DMS53 treated with DMSO at 0.1 percent for 48 hours (cell line): ENCODE measurements at regions not wholly inside any gene's neighbourhood (a gene's known extent, or its start where the extent isn't known, plus 50 kb on each side); places are given as distances from the start of the nearest gene placed in this dataset.
"Not testable (repeated sequence)": the region's sequence is repeated elsewhere in the genome, so short reads cannot be mapped to it uniquely, and the experiment has no call there.

Experiments
- DNase-seq: peaks from one replicate; lab custom pipeline; 2025; ENCODE audit not compliant: unreplicated experiment; lab: John Stamatoyannopoulos, UW

DNA sequence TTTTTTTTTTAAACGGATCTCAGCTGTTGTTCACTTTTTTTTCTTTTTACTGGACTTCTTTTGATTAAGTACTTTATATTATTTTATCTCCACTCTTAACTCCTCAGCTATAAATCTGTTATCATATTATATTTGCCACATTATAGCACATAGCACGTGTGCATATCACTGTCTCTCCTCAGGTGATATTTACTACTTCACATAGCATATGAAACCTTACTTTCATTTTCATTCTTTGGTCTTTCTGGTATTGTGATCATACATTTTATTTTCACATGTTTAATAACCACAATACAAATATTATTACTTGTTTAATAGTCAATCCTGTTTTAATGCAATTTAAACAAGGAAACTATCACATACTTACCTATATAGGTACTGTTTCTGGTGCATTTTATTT, 993.1 kb upstream of the TMEFF2 start:
- DNase-seq, result peak; percentile 8

DNA sequence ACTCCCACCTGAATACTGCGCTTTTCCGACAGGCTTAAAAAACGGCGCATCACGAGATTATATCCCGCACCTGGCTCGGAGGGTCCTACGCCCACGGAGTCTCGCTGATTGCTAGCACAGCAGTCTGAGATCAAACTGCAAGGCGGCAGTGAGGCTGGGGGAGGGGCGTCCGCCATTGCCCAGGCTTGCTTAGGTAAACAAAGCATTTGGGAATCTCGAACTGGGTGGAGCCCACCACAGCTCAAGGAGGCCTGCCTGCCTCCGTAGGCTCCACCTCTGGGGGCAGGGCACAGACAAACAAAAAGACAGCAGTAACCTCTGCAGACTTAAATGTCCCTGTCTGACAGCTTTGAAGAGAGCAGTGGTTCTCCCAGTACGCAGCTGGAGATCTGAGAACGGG, 976.2 kb upstream of the TMEFF2 start:
- DNase-seq, result not testable (repeated sequence)

DNA sequence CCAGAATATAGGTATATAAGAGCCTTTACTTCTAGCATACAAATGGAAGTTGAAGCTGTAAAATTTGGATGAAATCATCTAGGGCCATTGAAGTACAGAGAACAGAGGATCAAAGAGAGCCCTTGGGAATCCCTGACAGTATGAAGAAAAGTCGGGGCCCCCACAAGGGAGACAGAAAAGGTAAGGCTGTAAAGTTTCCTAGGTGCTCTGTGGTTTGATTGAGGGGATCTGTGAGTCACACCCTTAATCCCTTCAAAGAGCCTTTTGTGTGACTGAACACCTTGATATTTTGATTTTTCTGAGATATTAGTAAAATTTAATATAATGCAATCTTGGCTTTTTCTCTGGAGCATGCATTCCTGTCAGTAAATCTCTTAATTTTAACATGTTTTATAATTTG, 961.7 kb upstream of the TMEFF2 start:
- DNase-seq, result no peak

DNA sequence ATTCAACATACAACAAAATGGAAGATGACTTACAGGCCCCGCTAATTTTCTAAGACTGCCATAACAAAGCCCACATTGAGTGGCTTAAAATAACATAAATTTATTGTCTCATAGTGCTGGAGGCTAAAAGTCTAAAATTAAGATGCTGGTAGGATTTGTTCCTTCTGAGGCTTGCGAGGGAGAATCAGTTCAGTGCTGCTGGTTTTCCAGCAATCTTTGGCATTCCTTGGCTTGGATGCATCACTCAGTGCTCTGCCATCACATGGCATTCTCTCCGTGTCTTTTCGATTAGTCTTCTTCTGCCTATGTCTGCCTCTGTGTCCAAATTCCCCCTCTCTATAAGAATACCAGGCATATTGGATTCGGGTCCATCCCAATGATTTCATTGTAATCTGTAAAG, 959.3 kb upstream of the TMEFF2 start:
- DNase-seq, result no peak

DNA sequence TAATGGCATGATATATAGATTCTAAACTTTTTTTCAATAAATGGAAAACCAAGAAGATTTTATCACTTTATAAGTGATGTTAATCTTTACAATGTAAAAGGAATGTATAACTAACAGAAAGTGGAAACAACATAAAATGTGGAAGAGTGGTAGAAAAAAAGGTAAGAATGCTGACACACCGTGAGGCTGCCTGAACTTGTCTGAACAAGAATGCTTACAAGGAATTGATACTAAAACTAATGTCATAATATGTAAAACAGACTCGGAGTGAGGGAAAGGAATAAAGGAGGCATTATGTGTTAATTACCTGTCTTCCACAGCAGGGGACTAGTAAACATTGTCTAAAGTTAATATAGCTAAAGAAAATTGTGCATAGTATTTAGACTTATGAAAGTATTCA, 958.8 kb upstream of the TMEFF2 start:
- no peak for DNase-seq

DNA sequence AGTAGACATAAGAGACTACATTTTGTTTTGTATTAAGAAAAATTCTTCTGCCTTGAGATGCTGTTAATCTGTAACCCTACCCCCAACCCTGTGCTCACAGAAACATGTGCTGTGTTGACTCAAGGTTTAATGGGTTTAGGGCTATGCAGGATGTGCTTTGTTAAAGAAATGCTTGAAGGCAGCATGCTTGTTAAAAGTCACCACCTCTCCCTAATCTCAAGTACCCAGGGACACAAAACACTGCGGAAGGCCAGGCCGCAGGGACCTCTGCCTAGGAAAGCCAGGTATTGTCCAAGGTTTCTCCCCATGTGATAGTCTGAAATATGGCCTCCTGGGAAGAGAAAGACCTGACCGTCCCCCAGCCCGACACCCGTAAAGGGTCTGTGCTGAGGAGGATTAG, 947.7 kb upstream of the TMEFF2 start:
- peak; percentile 40 for DNase-seq

DNA sequence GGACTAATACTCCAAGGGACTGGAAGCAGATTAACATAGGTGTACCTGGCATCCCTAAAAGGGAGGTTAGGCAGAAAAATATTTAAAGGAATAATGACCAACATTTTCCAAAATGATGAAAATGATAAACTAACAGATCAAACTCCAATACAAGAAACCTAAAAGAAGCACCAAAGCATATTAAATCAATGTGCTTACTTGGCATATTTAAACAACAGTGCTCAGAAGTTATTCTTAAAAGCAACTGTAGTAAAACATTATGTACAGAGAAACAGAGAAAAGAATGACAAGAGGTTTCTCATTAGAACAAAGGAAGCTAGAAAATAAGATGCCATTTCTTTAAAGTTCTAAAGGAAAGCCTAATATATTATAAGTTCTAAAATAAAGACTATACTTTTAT, 947.3 kb upstream of the TMEFF2 start:
- no peak for DNase-seq

DNA sequence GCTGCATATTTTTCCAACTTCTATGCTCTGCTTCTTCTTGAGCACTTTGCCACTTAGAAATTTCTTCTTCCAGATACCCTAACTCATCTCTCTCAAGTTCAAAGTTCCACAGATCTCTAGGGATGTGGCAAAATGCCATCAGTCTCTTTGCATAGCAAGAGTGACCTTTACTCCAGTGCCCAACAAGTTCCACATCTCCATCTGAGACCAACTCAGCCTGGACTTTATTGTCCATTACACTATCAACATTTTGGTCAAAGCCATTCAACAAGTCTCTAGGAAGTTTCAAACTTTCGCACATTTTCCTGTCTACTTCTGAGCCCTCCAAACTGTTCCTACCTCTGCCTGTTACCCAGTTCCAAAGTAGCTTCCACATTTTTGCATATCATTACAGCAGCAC, 946.2 kb upstream of the TMEFF2 start:
- DNase-seq, result not testable (repeated sequence)

DNA sequence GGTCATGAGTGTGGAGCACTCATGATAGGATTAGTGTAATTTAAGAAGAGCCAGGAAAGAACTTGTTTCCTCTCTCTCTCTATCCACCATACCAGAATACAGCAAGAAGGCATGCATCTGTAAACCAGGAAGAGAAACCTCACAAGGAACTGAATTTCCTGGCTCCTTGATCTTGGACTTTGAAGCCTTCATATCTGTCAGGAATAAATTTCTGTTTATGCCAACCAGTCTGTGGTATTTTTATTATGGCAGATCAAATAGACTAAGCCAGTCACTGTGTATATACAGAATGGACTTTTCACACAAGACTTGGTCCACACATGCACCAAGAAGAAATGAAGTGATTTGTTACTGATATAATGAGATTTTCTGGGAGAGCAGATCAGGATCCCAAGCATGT, 930.1 kb upstream of the TMEFF2 start:
- no peak for DNase-seq

DNA sequence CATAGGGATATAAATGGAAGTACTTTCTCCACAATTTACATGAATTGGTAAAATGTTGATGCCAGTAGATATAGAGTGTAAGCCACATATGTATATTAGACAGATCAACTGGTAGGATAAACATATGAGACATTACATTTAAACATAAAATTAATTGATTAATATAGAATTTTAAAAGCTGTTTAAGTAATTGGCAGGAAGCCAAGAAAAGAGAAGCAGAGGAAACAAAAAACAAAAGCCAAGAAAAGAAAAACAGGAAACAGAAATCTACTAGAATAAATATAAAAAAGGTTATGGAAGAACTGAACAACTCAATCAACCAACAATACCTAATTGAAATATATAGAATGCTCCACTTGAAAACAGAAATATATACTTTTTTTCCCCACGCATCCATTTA, 920.1 kb upstream of the TMEFF2 start:
- DNase-seq, result no peak

DNA sequence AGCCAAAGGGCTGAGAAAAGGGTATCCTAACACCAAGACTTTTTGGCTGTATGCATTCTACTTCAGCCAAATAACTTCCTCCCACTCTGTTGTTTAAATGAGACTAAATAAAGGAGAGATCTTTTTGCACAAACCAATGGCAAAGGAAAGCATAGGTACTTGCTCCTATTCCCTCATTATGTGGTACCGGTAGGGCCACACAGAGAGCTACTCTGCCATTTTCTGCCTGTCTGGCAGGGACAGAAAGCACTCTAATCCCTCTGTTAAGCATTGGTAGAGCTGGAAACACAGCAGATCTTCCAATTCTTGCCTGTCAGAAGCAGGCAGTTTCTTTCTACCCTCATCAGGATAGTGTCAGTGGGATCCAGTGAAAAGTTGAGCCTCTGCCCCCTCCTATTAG, 918.3 kb upstream of the TMEFF2 start:
- no peak for DNase-seq

DNA sequence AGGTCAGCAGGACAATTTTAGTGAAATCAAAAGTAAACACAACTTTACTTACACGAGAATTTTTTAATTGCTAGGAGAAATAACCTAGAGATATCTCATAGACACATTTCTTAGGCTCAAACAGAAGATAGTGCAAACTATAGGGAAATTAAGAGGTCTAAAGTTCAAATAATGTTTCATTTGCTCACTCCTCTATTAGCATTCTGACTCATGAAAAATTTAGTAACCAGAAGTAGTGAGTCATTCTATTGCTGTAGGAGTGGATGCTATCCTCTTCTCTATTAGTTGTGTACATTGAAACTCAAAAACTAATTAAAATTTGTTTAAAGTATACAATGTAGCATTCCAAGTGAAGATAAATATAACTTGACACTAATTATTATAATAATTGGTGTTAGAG, 908.3 kb upstream of the TMEFF2 start:
- peak; percentile 36 for DNase-seq

DNA sequence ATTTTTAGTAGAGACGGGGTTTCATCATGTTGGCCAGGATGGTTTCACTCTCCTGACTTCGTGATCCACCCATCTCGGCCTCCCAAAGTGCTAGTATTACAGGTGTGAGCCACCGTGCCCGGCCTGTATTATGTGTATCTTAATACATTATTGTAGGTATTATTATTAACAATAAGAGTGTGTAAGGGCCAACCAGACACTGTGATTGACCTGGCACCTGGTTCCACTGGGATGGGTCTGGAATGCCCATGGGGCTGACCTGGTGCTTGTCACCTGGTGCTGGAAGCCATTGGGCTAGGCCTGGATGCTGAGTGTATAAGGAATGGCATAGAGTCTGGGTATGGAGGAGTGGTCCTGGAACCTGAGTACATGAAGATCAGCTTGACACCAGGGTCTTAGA, 906.9 kb upstream of the TMEFF2 start:
- DNase-seq, result no peak

DNA sequence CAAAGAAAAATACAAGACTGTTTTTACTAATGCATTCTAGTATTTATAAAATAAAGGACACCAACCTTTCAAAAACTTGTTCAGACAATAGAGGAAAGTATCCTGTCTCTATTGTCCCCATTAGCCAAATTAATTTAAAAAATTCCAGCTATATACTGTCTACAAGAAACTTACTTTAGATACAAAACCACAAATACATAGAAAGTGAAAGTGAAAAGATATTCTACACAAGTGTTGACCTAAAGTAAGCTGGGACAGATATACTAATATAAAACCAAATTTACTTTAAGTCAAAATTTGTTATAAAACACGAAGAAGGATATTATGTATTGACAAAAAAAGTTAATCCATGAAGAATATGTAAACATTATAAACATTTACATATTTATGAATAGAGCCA, 893.3 kb upstream of the TMEFF2 start:
- DNase-seq, result no peak

DNA sequence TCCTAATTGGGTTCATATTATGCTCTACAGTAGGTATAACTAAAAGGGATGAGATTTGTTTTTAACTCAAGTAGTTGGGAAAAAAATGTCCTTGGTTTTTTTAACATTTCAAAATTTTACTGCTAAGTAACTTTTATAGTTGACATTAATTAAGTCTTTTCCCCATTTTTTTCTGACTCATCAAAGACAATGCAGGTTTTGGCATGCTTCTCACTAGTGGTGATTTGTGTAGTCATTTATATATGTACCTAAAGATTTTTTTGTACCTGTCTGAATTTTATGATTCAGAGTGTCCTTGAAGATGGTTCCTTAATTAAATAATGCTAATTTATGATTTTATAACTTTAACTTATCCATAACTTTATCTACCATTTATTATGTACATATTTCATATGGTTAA, 882.3 kb upstream of the TMEFF2 start:
- no peak for DNase-seq

DNA sequence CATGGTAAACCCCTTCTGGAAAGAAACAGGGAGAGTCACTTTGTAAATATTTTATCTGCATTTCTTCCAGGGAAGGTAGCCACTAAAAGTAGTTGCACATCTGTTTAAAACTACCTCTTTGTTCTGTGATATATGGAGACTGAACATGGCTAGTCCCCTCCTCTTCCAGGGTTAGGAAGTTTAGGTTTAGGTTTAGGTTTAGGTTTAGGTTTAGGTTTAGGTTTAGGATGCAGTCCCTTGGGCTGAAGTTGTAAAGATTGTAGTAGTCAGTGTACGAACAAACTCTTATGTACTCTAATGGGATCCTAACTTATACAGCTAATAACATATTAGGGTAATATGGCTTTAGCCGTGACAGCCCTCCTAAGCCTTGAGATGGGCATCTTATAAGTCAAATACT, 880.2 kb upstream of the TMEFF2 start:
- no peak for DNase-seq

DNA sequence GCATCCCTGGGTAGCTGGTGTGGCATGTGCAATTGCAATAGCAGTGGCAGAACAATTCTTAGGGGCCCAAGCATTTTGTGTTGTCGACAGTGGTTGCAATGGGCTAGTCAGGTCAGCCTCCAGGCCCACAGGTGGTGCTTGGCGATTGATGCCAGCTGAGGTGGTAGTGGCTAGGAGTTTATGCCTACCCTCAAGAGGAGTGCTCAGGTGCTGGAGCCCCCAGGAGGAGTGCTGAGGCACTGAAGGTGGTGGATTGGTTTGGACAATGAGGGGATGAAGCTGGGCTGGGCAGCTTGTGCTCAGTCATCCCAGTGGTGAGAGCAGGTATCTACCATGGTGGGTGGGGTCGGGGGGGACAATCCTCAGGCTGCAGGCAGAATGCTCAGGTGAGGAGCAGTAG, 877.9 kb upstream of the TMEFF2 start:
- no peak for DNase-seq

DNA sequence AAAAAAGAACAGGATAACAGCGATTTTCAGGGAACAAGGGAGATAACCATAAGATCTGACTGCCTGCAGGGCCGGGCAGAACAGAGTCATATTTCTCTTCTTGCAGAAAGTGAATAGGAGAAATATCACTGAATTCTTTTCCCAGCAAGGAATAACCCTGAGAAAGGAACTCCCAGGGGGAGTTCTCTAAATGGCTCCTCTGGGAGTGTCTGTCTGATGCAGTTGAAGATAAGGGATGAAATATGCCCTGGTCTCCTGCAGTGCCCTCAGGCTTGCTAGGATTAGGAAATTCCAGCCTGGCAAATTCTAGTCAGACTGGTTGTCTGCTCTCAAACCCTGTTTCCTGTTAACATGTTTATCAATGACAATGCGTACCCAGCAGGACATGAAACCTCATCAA, 830.8 kb upstream of the TMEFF2 start:
- not testable (repeated sequence) for DNase-seq

DNA sequence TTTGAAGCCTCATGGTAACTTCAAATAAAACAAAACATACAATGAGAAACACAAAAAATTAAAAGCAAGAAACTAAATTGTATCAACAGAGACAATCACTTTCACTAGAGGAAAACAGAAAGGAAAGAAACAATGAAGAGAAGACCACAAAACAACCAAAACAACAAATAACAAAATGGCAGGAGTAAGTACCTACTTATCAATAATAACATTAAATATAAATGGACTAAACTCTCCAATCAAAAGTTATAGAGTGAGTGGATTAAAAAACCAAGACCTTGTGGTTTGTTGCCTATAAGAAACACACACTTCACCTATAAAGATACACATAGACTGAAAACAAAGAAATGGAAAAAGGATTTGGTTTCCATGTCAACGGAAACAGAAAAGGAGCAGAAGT, 830.1 kb upstream of the TMEFF2 start:
- no peak for DNase-seq

DNA sequence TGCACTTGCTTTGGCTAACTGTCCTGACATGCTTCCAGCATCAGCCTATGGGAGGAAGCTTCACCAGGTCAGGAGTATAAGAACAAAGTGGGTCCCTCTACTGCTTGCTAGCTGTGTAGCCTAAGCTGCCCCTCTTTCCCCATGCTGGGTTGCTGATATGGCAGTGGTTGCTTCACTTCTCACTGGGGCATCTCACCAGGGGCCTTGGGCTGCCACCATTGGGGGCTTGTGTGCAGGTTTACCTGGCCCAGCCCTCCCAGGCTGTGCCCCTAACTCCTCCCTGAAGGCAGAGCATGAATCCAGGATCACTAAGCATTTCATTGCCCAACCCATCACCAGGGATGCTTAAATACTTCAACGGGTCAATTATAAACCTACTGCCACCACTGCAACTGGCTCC, 817.1 kb upstream of the TMEFF2 start:
- no peak for DNase-seq

DNA sequence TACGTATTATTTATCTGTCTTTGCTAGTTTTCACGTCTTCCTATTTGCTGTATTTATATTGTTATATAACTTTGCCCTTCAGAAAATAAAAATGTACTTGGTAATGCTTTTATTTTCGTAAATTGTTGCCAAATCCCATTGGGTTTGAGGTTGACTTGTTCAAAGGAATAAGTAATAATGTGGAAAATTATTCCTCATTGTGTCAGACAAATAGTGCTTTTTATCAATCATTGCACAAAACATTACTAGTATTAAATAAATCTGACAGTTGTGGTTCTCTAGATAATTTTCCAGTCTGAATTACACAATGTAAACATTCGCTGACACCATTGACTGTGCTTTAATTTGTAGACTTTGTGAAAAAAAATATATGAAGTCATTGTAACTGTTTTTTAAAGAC, 798.3 kb upstream of the TMEFF2 start:
- no peak for DNase-seq

DNA sequence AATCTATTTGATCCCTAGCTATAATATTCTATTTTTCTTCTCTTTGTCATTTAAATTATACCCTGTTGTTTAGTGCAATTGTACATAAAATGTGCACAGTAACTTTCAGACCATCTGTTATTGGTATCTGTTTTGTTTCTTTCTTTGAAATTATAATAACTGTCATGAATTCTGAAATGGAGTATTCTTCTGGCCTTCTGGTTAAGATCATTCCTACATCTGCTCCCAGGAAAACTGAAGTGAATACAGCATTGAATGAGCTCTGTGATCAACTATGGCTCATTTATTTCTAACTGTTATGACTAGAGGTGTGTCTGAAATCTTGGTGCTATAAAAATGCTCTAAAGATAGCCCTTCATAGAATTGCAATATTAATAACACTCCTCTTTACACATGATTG, 788.4 kb upstream of the TMEFF2 start:
- DNase-seq, result no peak

DNA sequence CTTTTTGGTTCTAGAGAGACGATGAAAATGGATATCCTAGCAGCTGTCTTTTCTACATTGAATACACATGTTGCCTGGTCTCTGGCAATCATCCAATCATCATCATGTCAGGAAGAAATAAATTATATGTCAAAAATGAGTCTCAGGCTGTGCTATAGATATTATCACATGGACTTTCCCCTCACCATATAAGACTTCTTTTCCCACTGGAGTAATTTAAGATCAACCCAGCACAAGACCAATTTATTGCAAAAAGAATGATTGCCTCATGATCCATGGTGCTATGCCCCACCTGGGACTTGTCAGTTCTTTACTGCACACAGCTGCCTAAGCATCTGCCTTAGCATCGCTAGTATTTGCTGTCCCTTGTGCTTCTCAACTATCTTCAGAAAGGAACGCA, 783.7 kb upstream of the TMEFF2 start:
- no peak for DNase-seq

DNA sequence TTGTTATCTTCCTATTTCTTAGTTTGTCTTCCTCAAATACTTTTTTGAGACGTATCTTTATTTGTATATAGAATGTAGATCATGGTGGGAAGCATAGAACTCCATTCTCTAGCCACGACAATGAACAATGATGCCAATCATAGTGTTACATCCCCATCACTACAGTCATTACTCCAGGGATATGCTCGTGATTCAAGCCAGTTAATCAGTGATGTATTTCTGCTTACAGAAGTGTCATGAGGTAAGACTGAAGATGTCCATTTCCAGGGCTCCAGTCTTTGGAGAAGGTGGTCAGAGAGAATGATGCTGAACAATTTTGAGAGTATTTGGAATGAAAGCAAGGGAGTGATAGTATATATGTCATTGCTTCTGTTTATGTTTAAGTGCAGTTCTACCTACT, 777.2 kb upstream of the TMEFF2 start:
- DNase-seq, result no peak
